Neural crest cell (in vitro differentiated cells): ENCODE measurements at regions not wholly inside any gene's neighbourhood (a gene's known extent, or its start where the extent isn't known, plus 50 kb on each side); places are given as distances from the start of the nearest gene placed in this dataset.

Source experiments
- DNase-seq: peaks from one replicate; pipeline ENCODE4 v3.0.0; 2021; ENCODE audit warnings: low read depth, mixed read lengths, low spot score
- H3K27ac Mint-ChIP-seq: one replicate; pipeline ENCODE4 v1.8.0; 2021; ENCODE audit warnings: mild to moderate bottlenecking, mixed read lengths; ENCODE audit not compliant: unreplicated experiment
- H3K27me3 Mint-ChIP-seq: 2 replicates; pipeline ENCODE4 v1.8.0; 2021; ENCODE audit warnings: low read depth, mild to moderate bottlenecking, mixed read lengths
- H3K36me3 Mint-ChIP-seq: 2 replicates; pipeline ENCODE4 v1.8.0; 2021; ENCODE audit warnings: low read depth, mild to moderate bottlenecking, mixed read lengths
- H3K4me1 Mint-ChIP-seq: 2 replicates; pipeline ENCODE4 v1.8.0; 2021; ENCODE audit warnings: mixed read lengths
- H3K4me3 Mint-ChIP-seq: one replicate; pipeline ENCODE4 v1.8.0; 2021; ENCODE audit warnings: mild to moderate bottlenecking, mixed read lengths
- H3K9me3 Mint-ChIP-seq: 2 replicates; pipeline ENCODE4 v1.8.0; 2021; ENCODE audit warnings: mixed read lengths
- TF ChIP-seq, protein P1 (sequence below): fragments of 200-600 bp; sonication (generic); conservative IDR thresholded peaks from 2 replicates; pipeline ENCODE4 v1.5.0; 2021; ENCODE audit warnings: antibody characterized with exemption, mild to moderate bottlenecking

GRCh38 chr1:208551633-208552320 is 307.6 kb upstream of the PLXNA2 start:
- Mint-ChIP-seq H3K9me3 (no peaks in the 10 kb centered on the region), H3K4me1 (peaks cover 25% of the 10 kb centered on the region), H3K27me3 (no peaks in the 10 kb centered on the region), H3K27ac (peak overlapping the region; percentile 23), H3K36me3 (no peaks in the 10 kb centered on the region), H3K4me3 (no peak overlapping the region)
- TF ChIP-seq, protein P1, sequence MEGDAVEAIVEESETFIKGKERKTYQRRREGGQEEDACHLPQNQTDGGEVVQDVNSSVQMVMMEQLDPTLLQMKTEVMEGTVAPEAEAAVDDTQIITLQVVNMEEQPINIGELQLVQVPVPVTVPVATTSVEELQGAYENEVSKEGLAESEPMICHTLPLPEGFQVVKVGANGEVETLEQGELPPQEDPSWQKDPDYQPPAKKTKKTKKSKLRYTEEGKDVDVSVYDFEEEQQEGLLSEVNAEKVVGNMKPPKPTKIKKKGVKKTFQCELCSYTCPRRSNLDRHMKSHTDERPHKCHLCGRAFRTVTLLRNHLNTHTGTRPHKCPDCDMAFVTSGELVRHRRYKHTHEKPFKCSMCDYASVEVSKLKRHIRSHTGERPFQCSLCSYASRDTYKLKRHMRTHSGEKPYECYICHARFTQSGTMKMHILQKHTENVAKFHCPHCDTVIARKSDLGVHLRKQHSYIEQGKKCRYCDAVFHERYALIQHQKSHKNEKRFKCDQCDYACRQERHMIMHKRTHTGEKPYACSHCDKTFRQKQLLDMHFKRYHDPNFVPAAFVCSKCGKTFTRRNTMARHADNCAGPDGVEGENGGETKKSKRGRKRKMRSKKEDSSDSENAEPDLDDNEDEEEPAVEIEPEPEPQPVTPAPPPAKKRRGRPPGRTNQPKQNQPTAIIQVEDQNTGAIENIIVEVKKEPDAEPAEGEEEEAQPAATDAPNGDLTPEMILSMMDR = no peak
- no peak for DNase-seq

- Mint-ChIP-seq H3K4me3 (no peak overlapping the region), H3K27me3 (no peaks in the 10 kb centered on the region), H3K27ac (peak overlapping the region; percentile 45), H3K4me1 (peaks cover 25% of the 10 kb centered on the region), H3K36me3 (no peaks in the 10 kb centered on the region), H3K9me3 (no peaks in the 10 kb centered on the region)
- TF ChIP-seq, protein P1 = no peak
- DNase-seq = no peak
Measured at GRCh38 chr1:208552928-208553327, 308.7 kb upstream of the PLXNA2 start.

DNA sequence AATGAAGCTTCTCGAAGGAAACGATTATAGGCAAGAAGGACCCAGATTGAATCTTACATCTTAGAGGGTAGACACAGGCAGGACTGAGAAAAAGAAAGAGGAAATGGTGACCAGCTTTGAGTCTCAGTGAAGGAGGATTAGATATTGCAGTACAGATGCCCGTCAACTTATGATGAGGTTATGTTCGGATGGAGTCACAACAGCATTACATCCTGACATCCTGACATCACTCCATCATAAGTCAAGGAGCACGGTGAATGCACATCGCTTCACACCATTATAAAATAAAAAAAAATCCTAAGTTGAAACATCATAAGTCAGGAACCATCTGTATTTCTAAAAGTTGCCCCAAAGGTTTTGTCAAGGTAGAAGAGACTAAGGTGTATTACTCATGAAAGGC is 312.3 kb upstream of the PLXNA2 start:
- Mint-ChIP-seq H3K9me3 (peaks cover 2% of the 10 kb centered on the region), H3K27me3 (no peaks in the 10 kb centered on the region), H3K27ac (no peak overlapping the region), H3K36me3 (no peaks in the 10 kb centered on the region), H3K4me1 (peaks cover 15% of the 10 kb centered on the region), H3K4me3 (no peak overlapping the region)
- TF ChIP-seq, protein P1 = no peak
- DNase-seq = no peak

- Mint-ChIP-seq H3K4me1 (peaks cover 8% of the 10 kb centered on the region), H3K36me3 (no peaks in the 10 kb centered on the region), H3K27ac (no peak overlapping the region), H3K9me3 (peaks cover 2% of the 10 kb centered on the region), H3K27me3 (no peaks in the 10 kb centered on the region), H3K4me3 (no peak overlapping the region)
- DNase-seq = no peak
- TF ChIP-seq, protein P1 = no peak
Measured at GRCh38 chr1:208557046-208557722, 313.0 kb upstream of the PLXNA2 start.

- TF ChIP-seq, protein P1 = no peak
Measured at GRCh38 chr1:208557723-208558094, 313.5 kb upstream of the PLXNA2 start.

More at GRCh38 chr1:208557723-208558094, 313.5 kb upstream of the PLXNA2 start:
- Mint-ChIP-seq H3K36me3 (no peaks in the 10 kb centered on the region), H3K9me3 (peaks cover 2% of the 10 kb centered on the region), H3K27me3 (no peaks in the 10 kb centered on the region), H3K4me3 (no peak overlapping the region), H3K27ac (no peak overlapping the region), H3K4me1 (peaks cover 4% of the 10 kb centered on the region)
- no peak for DNase-seq
